UCSD-AML1 (cell line): ENCODE measurements at regions not wholly inside any gene's neighbourhood (a gene's known extent, or its start where the extent isn't known, plus 50 kb on each side); places are given as distances from the start of the nearest gene placed in this dataset.

Source experiments
- DNase-seq: peaks from one replicate; lab custom pipeline; 2025; ENCODE audit not compliant: unreplicated experiment; lab: John Stamatoyannopoulos, UW

DNA sequence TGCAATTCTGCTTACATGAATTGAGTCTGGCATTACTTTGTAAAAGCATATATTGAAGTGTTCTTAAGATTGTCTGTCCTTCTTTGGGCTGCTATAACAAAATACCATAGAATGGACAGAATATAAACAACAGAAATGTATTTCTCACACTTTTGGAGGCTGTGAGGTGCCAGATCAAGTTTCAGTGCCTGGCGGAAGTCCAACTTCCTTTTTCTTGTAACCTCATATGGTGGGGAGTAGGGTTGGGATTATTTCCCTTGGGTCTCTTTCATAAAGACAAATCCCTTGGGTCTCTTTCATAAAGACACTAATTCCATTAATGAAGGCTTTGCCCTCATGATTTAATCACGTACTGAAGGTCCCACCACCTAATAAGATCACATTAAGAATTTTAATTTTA, 199.3 kb upstream of the GRID2 start:
- DNase-seq, result no peak

GRCh38 chr4:92106816-92107215, 196.9 kb upstream of the GRID2 start:
- no peak for DNase-seq

- no peak for DNase-seq
Observed at GRCh38 chr4:92111493-92111892, 192.3 kb upstream of the GRID2 start.

DNA sequence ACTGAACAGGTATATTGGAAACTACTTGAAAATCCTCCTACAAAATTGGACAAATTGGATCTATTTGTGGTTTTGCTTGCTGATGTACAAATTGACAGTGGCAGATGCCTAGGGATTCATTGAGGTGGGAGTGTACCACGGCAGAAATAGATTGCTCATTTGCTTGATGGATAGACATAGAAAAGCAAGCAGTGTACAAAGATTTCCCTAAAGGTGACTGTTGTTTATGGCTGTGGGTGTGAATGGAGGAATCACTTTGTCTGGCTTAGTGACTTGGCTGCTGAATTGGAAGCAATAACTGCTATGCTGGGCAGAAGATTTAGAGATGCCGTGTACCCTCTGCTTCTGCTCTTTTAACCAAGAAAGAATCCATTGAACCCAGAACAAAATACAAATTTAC, 191.0 kb upstream of the GRID2 start:
- DNase-seq, result no peak

- no peak for DNase-seq
Observed at GRCh38 chr4:92120810-92121498, 182.8 kb upstream of the GRID2 start.

- DNase-seq, result no peak
Observed at GRCh38 chr4:92122911-92123310, 180.9 kb upstream of the GRID2 start.

- no peak for DNase-seq
Observed at GRCh38 chr4:92128676-92129075, 175.1 kb upstream of the GRID2 start.

GRCh38 chr4:92129408-92129994, 174.3 kb upstream of the GRID2 start:
- DNase-seq, result no peak

DNA sequence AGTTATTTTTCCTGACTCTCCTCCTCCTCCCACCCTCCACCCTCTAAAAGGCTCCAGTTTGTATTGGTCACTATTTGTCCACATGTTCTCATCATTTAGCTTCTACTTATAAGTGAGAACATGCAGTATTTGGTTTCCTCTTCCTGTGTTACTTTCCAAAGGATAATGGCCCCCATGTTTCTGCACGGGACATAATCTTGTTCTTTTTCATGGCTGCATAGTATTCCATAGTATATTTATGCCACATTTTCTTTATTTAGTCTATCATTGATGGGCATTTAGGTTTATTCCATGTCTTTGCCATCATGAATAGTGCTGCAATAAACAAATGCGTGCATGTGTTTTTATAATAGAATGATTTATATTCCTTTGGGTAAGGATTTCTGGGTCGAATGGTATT, 167.3 kb upstream of the GRID2 start:
- DNase-seq, result no peak

- DNase-seq, result no peak
Observed at GRCh38 chr4:92163348-92163747, 140.4 kb upstream of the GRID2 start.

- no peak for DNase-seq
Observed at GRCh38 chr4:92170340-92170739, 133.4 kb upstream of the GRID2 start.

- DNase-seq, result no peak
Observed at GRCh38 chr4:92172203-92172602, 131.6 kb upstream of the GRID2 start.

DNA sequence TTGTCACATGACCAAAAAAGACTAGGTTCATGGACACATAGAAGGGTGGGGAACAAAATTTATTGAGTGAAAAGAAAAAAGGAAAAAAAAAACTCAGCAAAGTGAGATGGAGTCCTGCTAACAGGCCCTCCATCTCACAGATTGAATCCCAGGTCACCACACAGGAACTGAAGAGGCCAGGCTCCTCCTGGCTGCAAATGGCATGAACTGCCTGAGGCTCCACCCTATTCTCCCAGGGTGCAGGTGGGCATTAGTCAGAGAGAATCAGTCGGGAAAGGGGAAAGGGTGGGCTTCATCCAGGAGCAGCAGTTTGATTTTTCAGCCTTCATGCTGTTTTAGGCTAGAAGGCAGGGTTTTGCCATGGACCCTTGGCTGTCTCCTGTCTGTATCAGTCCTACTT, 128.5 kb upstream of the GRID2 start:
- DNase-seq, result no peak

- no peak for DNase-seq
Observed at GRCh38 chr4:92182006-92182735, 121.6 kb upstream of the GRID2 start.

DNA sequence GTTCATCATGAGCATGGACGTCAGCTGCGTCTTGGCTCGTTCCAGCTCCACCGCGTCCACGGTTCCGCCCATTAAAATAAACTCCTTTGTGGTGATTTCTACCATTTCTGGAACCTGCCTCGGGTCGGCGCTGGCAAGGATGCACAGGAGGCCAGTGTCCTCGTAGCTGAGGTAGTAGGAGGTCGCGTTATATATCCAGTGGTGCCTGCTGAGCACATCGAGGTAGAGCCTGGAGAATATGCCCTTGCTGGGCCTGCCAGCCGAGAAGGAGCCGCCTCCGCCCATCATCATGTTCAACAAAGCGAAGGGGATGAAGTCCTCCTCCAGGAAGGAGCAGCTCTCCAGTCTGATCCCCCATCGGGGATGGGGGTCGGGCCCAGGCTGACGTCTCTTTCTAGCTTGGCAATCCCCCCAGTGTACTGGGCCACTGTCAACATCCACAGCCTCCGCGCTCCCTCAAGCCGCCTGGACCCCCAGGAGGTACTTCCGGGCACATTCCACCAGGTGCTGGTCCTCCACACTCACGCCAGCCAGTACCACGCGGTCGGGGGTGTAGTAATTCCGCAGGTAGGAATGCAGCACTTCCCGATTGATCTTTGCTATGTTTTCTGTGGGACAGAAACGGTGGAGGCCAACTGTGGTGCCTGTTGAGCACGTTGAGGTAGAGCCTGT, 120.9 kb upstream of the GRID2 start:
- no peak for DNase-seq

DNA sequence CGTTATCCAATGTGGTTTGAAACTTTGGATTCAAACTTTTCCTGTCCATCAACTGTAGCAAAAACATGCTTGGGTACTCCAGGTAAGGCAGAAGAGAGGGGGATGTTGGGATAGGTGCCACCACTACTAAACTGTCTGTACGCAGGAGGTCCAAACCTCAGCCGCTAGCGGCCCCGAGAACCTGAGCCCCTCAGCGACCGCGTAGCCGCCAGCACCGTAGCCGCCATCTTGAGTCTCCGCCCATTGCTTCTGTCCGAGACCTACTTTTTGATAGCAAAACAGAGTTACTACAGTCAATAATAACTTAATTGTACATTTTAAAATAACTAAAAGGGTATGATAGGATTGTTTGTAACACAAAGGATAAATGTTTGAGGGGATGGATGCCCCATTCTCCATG, 119.9 kb upstream of the GRID2 start:
- DNase-seq, result no peak

DNA sequence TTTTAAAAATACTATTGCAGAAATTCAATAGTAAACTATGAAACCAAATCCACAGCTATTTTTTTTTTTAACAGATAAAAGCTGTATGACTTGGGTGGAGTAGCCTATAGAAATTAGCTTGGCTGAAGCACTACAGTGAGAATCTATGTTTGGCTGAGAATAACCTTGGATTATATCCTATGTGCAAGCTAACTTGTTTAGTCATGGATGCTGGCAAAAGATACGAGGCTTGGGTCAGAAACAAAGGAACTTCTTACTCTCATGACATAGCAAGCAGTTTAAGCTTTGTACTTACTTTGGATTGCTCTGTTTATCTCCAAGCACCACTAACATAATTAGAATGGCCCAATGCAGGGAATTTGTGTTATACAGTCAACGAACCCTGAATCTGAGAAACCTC, 119.2 kb upstream of the GRID2 start:
- no peak for DNase-seq

DNA sequence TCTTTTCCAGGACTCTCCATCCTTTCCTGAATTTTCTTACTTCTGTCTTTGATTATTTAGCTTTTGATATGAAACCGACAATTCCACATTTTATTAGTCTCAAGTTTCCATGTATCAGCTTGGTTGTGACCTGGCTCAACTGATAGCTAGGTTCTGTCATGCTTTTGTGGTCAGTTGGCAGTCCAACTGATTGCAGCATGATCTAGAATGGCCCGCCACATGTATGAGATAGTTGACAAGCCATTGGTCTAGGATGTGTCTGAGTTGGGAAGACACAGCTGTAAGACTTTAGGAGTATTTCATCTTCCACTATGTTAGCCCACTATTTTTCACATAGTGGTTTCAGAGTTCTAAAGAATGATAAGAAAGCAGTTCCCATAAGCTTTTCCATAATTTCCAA, 117.5 kb upstream of the GRID2 start:
- DNase-seq, result no peak

DNA sequence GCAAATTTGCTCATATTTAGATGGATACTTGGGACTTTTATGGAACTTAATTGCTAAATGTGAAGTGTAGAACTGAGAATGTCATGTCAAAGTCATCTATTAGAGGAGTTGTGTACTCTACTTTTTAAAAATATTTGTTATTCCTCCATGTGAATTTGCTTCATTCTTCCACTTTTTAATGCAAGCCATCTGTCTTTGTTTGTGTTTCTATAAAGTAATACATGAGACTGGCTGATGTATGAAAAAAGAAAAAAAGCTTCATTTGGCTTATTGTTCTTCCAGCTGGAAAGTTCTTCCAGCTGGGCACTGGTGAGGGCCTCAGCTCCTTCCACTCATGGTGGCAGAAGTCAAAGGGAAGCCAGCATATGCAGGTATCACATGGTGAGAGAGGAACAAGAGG, 114.6 kb upstream of the GRID2 start:
- DNase-seq, result no peak

GRCh38 chr4:92198711-92199110, 105.1 kb upstream of the GRID2 start:
- no peak for DNase-seq

DNA sequence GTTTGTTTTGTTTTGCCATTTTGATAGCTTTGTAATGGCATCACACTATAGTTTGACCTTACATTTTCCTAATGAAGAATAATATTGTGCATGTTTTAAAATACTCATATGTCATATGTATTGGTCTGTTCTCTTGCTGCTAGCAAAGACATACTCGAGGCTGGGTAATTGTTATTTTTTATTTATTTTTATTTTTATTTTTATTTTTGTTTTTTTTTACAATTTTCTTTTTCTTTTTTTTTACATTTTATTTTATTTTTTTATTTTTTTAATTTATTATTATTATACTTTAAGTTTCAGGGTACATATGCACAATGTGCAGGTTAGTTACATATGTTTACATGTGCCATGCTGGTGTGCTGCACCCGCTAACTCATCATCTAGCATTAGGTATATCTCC, 104.6 kb upstream of the GRID2 start:
- no peak for DNase-seq

GRCh38 chr4:92210906-92211305, 92.9 kb upstream of the GRID2 start:
- no peak for DNase-seq
